ENCODE measurements at regions not wholly inside any gene's neighbourhood (a gene's known extent, or its start where the extent isn't known, plus 50 kb on each side); places are given as distances from the start of the nearest gene placed in this dataset.

DNA sequence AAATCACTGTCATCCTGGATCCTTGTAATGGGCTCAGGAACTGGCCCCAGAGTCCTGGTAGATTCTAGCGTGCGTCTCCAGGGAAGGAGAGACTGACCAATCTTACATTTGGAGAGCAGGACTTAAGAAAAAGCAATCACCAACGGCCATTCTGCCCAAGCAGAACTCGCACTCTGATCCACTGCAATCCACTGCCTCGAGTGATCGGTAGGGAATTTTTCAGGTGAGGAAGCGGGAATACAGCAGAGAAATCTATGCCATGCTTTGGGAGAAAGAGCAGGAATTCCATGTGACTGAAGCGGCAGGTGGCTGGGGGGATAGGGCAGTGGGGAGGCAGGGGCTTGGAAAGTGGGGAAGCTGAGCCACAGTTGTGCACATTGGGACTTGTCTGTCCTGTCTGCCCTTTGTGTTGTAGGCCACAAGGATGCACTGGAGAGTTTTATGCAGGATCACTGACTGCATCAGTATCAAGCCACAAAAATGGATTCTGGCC is 143.9 kb upstream of the HS3ST2 start:
- intact Hi-C loops (cut with DNase I; ENCODE audit: low total_unique reads), result no loop called here
- H3K27ac ChIP-seq, result no peak overlapping the region

DNA sequence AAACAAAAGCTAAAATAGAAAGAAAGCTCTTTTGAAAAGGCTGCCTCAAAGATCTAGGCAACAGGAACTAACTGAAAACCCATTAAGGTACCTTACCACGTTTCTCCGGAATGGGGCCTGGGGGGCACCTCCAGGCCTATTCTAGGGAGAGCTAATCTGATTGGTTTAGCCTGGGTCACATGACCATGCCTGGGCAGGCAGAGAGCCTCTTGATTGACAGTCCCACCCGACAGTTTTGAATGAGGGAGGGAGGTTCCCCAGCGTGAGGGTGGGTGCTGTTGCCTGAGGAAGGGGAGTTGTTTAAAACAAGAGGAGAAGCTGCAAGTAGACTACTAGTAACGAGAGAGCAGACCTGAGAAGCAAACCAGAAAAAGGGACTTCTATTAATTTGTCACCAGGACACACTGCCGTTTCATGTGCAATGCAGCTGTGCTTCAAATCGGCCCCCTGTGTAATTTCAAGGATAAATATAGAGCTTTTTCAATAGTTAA is 143.4 kb upstream of the HS3ST2 start:
- H3K27ac ChIP-seq, result no peak overlapping the region
- no peaks in the 10 kb centered on the region for H3K36me3 ChIP-seq
- TF ChIP-seq POLR2A (IDR thresholded peaks at IDR 0.05) (no peak), POLR2AphosphoS5 (IDR thresholded peaks at IDR 0.05) (no peak)
- TF ChIP-seq, protein P1, sequence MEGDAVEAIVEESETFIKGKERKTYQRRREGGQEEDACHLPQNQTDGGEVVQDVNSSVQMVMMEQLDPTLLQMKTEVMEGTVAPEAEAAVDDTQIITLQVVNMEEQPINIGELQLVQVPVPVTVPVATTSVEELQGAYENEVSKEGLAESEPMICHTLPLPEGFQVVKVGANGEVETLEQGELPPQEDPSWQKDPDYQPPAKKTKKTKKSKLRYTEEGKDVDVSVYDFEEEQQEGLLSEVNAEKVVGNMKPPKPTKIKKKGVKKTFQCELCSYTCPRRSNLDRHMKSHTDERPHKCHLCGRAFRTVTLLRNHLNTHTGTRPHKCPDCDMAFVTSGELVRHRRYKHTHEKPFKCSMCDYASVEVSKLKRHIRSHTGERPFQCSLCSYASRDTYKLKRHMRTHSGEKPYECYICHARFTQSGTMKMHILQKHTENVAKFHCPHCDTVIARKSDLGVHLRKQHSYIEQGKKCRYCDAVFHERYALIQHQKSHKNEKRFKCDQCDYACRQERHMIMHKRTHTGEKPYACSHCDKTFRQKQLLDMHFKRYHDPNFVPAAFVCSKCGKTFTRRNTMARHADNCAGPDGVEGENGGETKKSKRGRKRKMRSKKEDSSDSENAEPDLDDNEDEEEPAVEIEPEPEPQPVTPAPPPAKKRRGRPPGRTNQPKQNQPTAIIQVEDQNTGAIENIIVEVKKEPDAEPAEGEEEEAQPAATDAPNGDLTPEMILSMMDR (IDR thresholded peaks at IDR 0.05), result no peak
- DNase-seq (ENCODE audit: low spot score in 2 of 2), result no peak
- H3K4me3 ChIP-seq, result no peak overlapping the region
- intact Hi-C loops (cut with DNase I; ENCODE audit: low total_unique reads), result no loop called here
- H3K4me1 ChIP-seq, result no peaks in the 10 kb centered on the region
- no peaks in the 10 kb centered on the region for H3K9me3 ChIP-seq
- no peaks in the 10 kb centered on the region for H3K27me3 ChIP-seq

More for the DNA sequence above, 143.9 kb upstream of the HS3ST2 start:
- no peak for DNase-seq (ENCODE audit: low spot score in 2 of 2)
- no peak for TF ChIP-seq POLR2AphosphoS5 (IDR thresholded peaks at IDR 0.05)
- no peak for TF ChIP-seq POLR2A (IDR thresholded peaks at IDR 0.05)
- TF ChIP-seq, protein P1 (IDR thresholded peaks at IDR 0.05), result no peak
- no peaks in the 10 kb centered on the region for H3K4me1 ChIP-seq
- H3K9me3 ChIP-seq, result no peaks in the 10 kb centered on the region
- H3K36me3 ChIP-seq, result no peaks in the 10 kb centered on the region
- no peak overlapping the region for H3K4me3 ChIP-seq
- H3K27me3 ChIP-seq, result no peaks in the 10 kb centered on the region

GRCh38 chr16:22671301-22672076 is 142.5 kb upstream of the HS3ST2 start:
- Histone ChIP-seq H3K27ac (no peak overlapping the region), H3K9me3 (no peaks in the 10 kb centered on the region), H3K36me3 (no peaks in the 10 kb centered on the region), H3K27me3 (no peaks in the 10 kb centered on the region), H3K4me3 (no peak overlapping the region), H3K4me1 (no peaks in the 10 kb centered on the region)
- no peak for DNase-seq (ENCODE audit: low spot score in 2 of 2)
- TF ChIP-seq, protein P1 (IDR thresholded peaks at IDR 0.05), result no peak
- TF ChIP-seq POLR2AphosphoS5 (IDR thresholded peaks at IDR 0.05) (no peak), POLR2A (IDR thresholded peaks at IDR 0.05) (no peak)
- intact Hi-C loops (cut with DNase I; ENCODE audit: low total_unique reads), result no loop called here

GRCh38 chr16:22672830-22673210 is 141.1 kb upstream of the HS3ST2 start:
- intact Hi-C loops (cut with DNase I; ENCODE audit: low total_unique reads), result no loop called here
- H3K27ac ChIP-seq, result no peak overlapping the region
- TF ChIP-seq POLR2A (IDR thresholded peaks at IDR 0.05) (no peak), POLR2AphosphoS5 (IDR thresholded peaks at IDR 0.05) (no peak)
- TF ChIP-seq, protein P1 (IDR thresholded peaks at IDR 0.05), result no peak

GRCh38 chr16:22673421-22673831 is 140.5 kb upstream of the HS3ST2 start:
- H3K36me3 ChIP-seq, result no peaks in the 10 kb centered on the region
- no peak overlapping the region for H3K27ac ChIP-seq
- intact Hi-C loops (cut with DNase I; ENCODE audit: low total_unique reads), result no loop called here
- no peaks in the 10 kb centered on the region for H3K27me3 ChIP-seq
- TF ChIP-seq, protein P1 (IDR thresholded peaks at IDR 0.05), result no peak
- no peak for TF ChIP-seq POLR2A (IDR thresholded peaks at IDR 0.05)
- TF ChIP-seq POLR2AphosphoS5 (IDR thresholded peaks at IDR 0.05), result no peak
- H3K4me3 ChIP-seq, result no peak overlapping the region
- no peaks in the 10 kb centered on the region for H3K9me3 ChIP-seq
- H3K4me1 ChIP-seq, result no peaks in the 10 kb centered on the region
- no peak for DNase-seq (ENCODE audit: low spot score in 2 of 2)

More at GRCh38 chr16:22672830-22673210, 141.1 kb upstream of the HS3ST2 start:
- H3K36me3 ChIP-seq, result no peaks in the 10 kb centered on the region
- H3K4me3 ChIP-seq, result no peak overlapping the region
- H3K9me3 ChIP-seq, result no peaks in the 10 kb centered on the region
- no peaks in the 10 kb centered on the region for H3K27me3 ChIP-seq
- no peak for DNase-seq (ENCODE audit: low spot score in 2 of 2)
- H3K4me1 ChIP-seq, result no peaks in the 10 kb centered on the region
